Breast epithelium (tissue), 3 donors: ENCODE measurements at regions not wholly inside any gene's neighbourhood (a gene's known extent, or its start where the extent isn't known, plus 50 kb on each side); places are given as distances from the start of the nearest gene placed in this dataset.

ENCODE experiments used
- CTCF ChIP-seq, 3 donors: fragments of 450-650 bp; IDR thresholded peaks; one replicate each; pipeline ENCODE4 v1.5.1; 2016 to 2017; ENCODE audit warnings: antibody characterized with exemption in 3 of 3, mild to moderate bottlenecking in 3 of 3, moderate library complexity in 3 of 3
- POLR2A ChIP-seq: fragments of 450-650 bp; IDR thresholded peaks from one replicate; pipeline ENCODE4 v1.6.1; 2016; ENCODE audit warnings: antibody characterized with exemption, mild to moderate bottlenecking, moderate library complexity

- TF ChIP-seq CTCF (IDR thresholded peaks at IDR 0.05) (no peak), POLR2A (no peak)
Observed at GRCh38 chr16:79329166-79329521, 271.4 kb downstream of the MAF start.
